Ovary (tissue), 7 donors: ENCODE measurements at regions not wholly inside any gene's neighbourhood (a gene's known extent, or its start where the extent isn't known, plus 50 kb on each side); places are given as distances from the start of the nearest gene placed in this dataset.

Experiments used
- DNase-seq, 5 donors: peaks; one replicate each; pipeline ENCODE4 v3.0.0-alpha.2; 2019 to 2020
- H3K27ac ChIP-seq, 2 donors: fragments of 200-600 bp; one replicate each; pipeline versions ENCODE4 v1.5.1 to v1.8.0; 2019 to 2022
- H3K27me3 ChIP-seq: fragments of 200-600 bp; one replicate; pipeline ENCODE4 v1.8.0; 2022
- H3K36me3 ChIP-seq: fragments of 200-600 bp; sonication (generic); one replicate; pipeline ENCODE4 v1.5.1; 2019
- H3K4me1 ChIP-seq: one replicate; pipeline ENCODE4 v1.8.1; 2013; ENCODE audit warnings: mild to moderate bottlenecking, moderate library complexity; ENCODE audit not compliant: insufficient read depth
- H3K4me3 ChIP-seq: fragments of 200-600 bp; sonication (generic); one replicate; pipeline ENCODE4 v1.5.1; 2017
- H3K9me3 ChIP-seq, 2 donors: fragments of 200-600 bp in 1 of 2; sonication (generic) in 1 of 2; one replicate each; pipeline versions ENCODE4 v1.5.1 to v1.8.1; 2013 to 2019; ENCODE audit warnings: mild to moderate bottlenecking in 1 of 2, moderate library complexity in 1 of 2
- EP300 ChIP-seq: sonication (generic); formaldehyde crosslinking; IDR thresholded peaks from one replicate; pipeline ENCODE4 v1.6.1; 2017; ENCODE audit warnings: antibody characterized with exemption
- POLR2A ChIP-seq: fragments of 450-650 bp; IDR thresholded peaks from one replicate; pipeline ENCODE4 v1.6.1; 2017; ENCODE audit warnings: antibody characterized with exemption, mild to moderate bottlenecking, moderate library complexity
- WGBS, 3 donors: extraction: QIAGEN DNeasy Blood & Tissue Kit in 1 of 3; methylation state at CpG; one replicate each; pipeline versions ENCODE4 v1.1.5 to v1.1.7; 2013 to 2017; 5-methylcytosine and 5-hydroxymethylcytosine counted together
- intact Hi-C, 4 donors: fragments of 100-400 bp; cut with DNase I; formaldehyde crosslinking; loops; one replicate each; pipeline versions ENCODE4 v1.11.0 to v1.15.1; 2022 to 2023
- TF ChIP-seq, protein P1 (sequence below), 3 donors: fragments of 450-650 bp in 2 of 3; fragments of 200-600 bp in 1 of 3; IDR thresholded peaks; one replicate each; pipeline versions ENCODE4 v1.5.1 to v1.8.0; 2016 to 2022; ENCODE audit warnings: antibody characterized with exemption in 3 of 3, mild to moderate bottlenecking in 1 of 3
- donor health status: DM: no; HTN: no; CAD: no; lungs with moderate emphysema.
- donor health status: DM: no; HTN: no; CAD: no.
- donor health status: Bipolar disorder and iron deficiency.
- donor health status: DM: no; HTN: no; CAD: no.
- donor health status: DM: yes; HTN: yes; CAD: no.

DNA sequence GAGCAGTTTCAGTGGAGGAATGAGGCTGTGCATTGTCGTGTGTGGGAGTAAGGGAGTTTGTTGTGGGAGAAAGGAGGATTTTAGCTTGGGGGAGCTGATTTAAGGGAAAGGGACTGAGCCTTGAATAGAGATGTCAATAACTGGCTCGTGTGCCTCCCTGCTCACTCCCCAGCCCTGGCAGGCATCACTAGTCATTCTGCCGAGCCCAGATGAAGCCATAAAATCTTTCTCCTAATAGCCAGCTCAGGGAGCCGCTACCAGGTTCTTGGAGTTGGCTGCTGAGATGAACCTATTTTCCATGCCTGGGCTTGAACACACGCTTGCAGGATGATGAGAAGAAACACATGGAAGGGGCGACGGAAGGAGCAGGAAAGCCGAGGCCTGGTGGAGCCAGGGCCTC lies 65.0 kb upstream of the POU3F1 start:
- H3K4me1 ChIP-seq, result no peaks in the 10 kb centered on the region
- H3K4me3 ChIP-seq, result no peak overlapping the region
- no peak overlapping the region for H3K27ac ChIP-seq
- TF ChIP-seq POLR2A (no peak), EP300 (no peak)
- TF ChIP-seq, protein P1, sequence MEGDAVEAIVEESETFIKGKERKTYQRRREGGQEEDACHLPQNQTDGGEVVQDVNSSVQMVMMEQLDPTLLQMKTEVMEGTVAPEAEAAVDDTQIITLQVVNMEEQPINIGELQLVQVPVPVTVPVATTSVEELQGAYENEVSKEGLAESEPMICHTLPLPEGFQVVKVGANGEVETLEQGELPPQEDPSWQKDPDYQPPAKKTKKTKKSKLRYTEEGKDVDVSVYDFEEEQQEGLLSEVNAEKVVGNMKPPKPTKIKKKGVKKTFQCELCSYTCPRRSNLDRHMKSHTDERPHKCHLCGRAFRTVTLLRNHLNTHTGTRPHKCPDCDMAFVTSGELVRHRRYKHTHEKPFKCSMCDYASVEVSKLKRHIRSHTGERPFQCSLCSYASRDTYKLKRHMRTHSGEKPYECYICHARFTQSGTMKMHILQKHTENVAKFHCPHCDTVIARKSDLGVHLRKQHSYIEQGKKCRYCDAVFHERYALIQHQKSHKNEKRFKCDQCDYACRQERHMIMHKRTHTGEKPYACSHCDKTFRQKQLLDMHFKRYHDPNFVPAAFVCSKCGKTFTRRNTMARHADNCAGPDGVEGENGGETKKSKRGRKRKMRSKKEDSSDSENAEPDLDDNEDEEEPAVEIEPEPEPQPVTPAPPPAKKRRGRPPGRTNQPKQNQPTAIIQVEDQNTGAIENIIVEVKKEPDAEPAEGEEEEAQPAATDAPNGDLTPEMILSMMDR (IDR thresholded peaks at IDR 0.05), result no peak
- H3K9me3 ChIP-seq, result no peaks in the 10 kb centered on the region
- H3K36me3 ChIP-seq, result no peaks in the 10 kb centered on the region
- intact Hi-C loops, result no loop called here
- no peak for DNase-seq
- 55 to 68% (median 62%) methylated on average over 8 of the region's 8 CpGs for WGBS, 3 donors
- H3K27me3 ChIP-seq, result no peaks in the 10 kb centered on the region

DNA sequence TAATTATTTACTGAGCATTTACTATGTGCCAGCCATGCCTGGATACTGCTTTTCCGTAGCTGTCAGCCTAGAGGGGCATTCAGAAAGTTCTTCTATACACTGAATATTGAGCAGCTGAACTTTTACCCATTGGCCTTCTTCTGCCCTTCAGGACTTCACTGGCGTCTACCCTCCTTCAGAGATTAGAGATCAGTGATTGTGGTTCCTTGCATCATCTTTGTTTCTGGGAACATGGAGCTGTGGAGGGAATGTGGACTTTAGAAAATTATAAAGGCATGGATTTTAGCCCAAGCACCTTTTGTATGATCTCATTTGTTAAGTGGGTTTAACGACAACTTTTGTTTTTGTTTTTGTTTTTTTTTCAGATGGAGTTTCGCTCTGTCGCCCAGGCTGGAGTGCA lies 58.7 kb upstream of the POU3F1 start:
- intact Hi-C loops, result no loop called here
- no peak for DNase-seq
- no peak overlapping the region for H3K4me3 ChIP-seq
- H3K27ac ChIP-seq, result no peak overlapping the region
- H3K36me3 ChIP-seq, result no peaks in the 10 kb centered on the region
- H3K27me3 ChIP-seq, result no peaks in the 10 kb centered on the region
- no peak for TF ChIP-seq POLR2A
- no peak for TF ChIP-seq EP300
- TF ChIP-seq, protein P1 (IDR thresholded peaks at IDR 0.05), result no peak
- WGBS, 3 donors, result 87 to 92% (median 92%) methylated on average over 5 of the region's 5 CpGs
- H3K9me3 ChIP-seq, result no peaks in the 10 kb centered on the region
- H3K4me1 ChIP-seq, result no peaks in the 10 kb centered on the region

DNA sequence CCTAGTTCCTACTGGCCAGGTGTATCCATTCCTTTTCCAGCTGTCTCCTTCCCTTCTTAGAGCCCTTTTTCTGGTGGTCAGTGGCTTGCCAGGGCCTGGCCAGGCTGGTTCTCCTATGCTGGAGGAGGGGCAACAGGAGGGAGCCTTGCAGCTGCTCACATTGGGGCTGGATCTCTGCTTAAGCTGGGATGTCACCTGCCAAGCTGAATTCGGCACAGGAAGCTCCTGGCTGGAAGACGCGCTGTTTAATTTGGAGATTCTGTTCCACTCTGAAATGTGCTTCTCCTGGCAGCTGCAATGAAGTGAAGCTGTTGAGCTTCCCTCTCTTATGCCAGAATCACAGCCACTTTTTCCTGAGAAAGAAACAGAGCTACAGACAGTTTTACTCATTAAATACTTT lies 56.0 kb upstream of the POU3F1 start:
- DNase-seq, result no peak
- Histone ChIP-seq H3K27ac (no peak overlapping the region), H3K4me1 (no peaks in the 10 kb centered on the region), H3K9me3 (no peaks in the 10 kb centered on the region), H3K36me3 (no peaks in the 10 kb centered on the region), H3K27me3 (no peaks in the 10 kb centered on the region), H3K4me3 (no peak overlapping the region)
- TF ChIP-seq POLR2A, result no peak
- no peak for TF ChIP-seq EP300
- TF ChIP-seq, protein P1 (IDR thresholded peaks at IDR 0.05), result no peak
- 73 to 84% (median 73%) methylated on average over 3 of the region's 3 CpGs for WGBS, 3 donors
- intact Hi-C loops, result no loop called here

DNA sequence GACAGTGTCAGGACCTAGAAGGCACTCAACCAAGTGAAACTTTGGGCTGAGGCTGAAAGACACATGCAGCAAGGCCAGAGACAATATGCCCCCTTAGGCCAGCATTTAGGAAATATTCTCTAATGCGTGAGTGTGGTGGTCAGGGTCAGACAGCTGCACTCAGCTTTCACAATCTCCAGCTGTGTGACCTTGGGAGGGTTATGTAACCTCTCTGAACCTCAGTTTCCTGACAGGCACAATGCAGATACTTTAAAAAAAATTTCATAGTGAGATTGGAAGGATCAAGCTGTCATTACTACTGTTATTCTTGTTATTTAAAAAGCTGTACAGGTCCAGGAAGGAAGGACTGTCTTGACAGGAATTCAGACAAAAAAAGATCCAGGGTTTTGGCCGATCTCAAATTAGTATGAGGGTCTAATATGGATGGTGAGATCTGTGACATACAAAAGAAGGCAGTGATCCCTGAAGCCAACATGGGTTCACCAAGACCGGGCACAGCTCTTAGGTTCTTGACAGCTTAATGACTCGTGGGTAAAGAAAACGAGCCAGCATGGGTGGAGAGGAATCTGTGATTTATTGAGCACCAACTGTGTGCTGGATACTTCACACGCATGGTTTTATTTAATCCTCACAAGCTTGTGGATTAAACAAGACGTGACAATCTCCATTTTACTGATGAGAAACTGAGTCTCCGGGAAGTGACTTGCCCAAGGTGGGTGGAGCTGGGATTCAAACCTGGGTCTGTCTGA lies 54.6 kb upstream of the POU3F1 start:
- TF ChIP-seq, protein P1 (IDR thresholded peaks at IDR 0.05), result no peak
- Histone ChIP-seq H3K4me1 (no peaks in the 10 kb centered on the region), H3K36me3 (no peaks in the 10 kb centered on the region), H3K27ac (no peak overlapping the region), H3K4me3 (no peak overlapping the region), H3K9me3 (no peaks in the 10 kb centered on the region), H3K27me3 (no peaks in the 10 kb centered on the region)
- DNase-seq, result no peak
- 66 to 72% (median 71%) methylated on average over 8 of the region's 8 CpGs for WGBS, 3 donors
- intact Hi-C loops, result no loop called here
